Keratinocyte (primary cell): ENCODE measurements at regions not wholly inside any gene's neighbourhood (a gene's known extent, or its start where the extent isn't known, plus 50 kb on each side); places are given as distances from the start of the nearest gene placed in this dataset.

Experiments
- DNase-seq: peaks from one replicate; pipeline ENCODE4 v3.0.0-alpha.2; 2011; ENCODE audit warnings: low read depth, missing footprints, low spot score
- FAIRE-seq: peaks from 2 replicates; lab custom pipeline; 2011; peaks lifted over from hg19 to GRCh38; lab: Jason Lieb, UNC
- H2AFZ ChIP-seq: 2 replicates; pipeline ENCODE4 v1.6.0; 2012; ENCODE audit warnings: low read length, control low read depth, inconsistent platforms; ENCODE audit not compliant: control insufficient read depth
- H3K27ac ChIP-seq: 2 replicates; pipeline ENCODE4 v1.5.1; 2011; ENCODE audit warnings: low read length; ENCODE audit not compliant: control insufficient read depth, insufficient read depth
- H3K27me3 ChIP-seq: 3 replicates; pipeline ENCODE4 v1.6.0; 2011; ENCODE audit warnings: low read length; ENCODE audit not compliant: control insufficient read depth, insufficient read depth; ENCODE audit errors: extremely low read depth
- H3K36me3 ChIP-seq, 2 experiments: 2 replicates in 1 of 2; 3 replicates in 1 of 2; pipeline ENCODE4 v1.5.1; 2011; ENCODE audit warnings: low read length in 2 of 2, mild to moderate bottlenecking in 1 of 2; ENCODE audit not compliant: control insufficient read depth in 2 of 2, insufficient read depth in 2 of 2; ENCODE audit errors: extremely low read depth in 1 of 2
- H3K4me1 ChIP-seq: 3 replicates; pipeline ENCODE4 v1.5.1; 2011; ENCODE audit warnings: low read length; ENCODE audit not compliant: control insufficient read depth, insufficient read depth; ENCODE audit errors: extremely low read depth
- H3K4me2 ChIP-seq: 3 replicates; pipeline ENCODE4 v1.6.0; 2011; ENCODE audit warnings: low read depth, low read length; ENCODE audit not compliant: control insufficient read depth, insufficient read depth; ENCODE audit errors: extremely low read depth
- H3K4me3 ChIP-seq, 3 experiments: fragments of 200-600 bp in 1 of 3; sonication (generic) in 1 of 3; 2 replicates in 2 of 3; 3 replicates in 1 of 3; pipeline ENCODE4 v1.5.1; 2011 to 2016; ENCODE audit warnings: low read length in 3 of 3, mild to moderate bottlenecking in 3 of 3, control low read depth in 2 of 3, inconsistent platforms in 1 of 3, low read depth in 1 of 3, mixed read lengths in 1 of 3, mixed run types in 1 of 3, moderate library complexity in 1 of 3; ENCODE audit not compliant: control insufficient read depth in 2 of 3, insufficient read depth in 2 of 3; ENCODE audit errors: extremely low read depth in 1 of 3
- H3K79me2 ChIP-seq: 2 replicates; pipeline ENCODE4 v1.6.0; 2012; ENCODE audit warnings: low read length; ENCODE audit not compliant: control insufficient read depth, insufficient read depth
- H3K9ac ChIP-seq: 3 replicates; pipeline ENCODE4 v1.6.0; 2011; ENCODE audit warnings: low read length; ENCODE audit not compliant: control insufficient read depth, insufficient read depth; ENCODE audit errors: extremely low read depth
- H3K9me1 ChIP-seq: 3 replicates; pipeline ENCODE4 v1.6.0; 2011; ENCODE audit warnings: low read length; ENCODE audit not compliant: control insufficient read depth, insufficient read depth; ENCODE audit errors: extremely low read depth
- H3K9me3 ChIP-seq: 2 replicates; pipeline ENCODE4 v1.5.1; 2012; ENCODE audit warnings: low read depth, low read length; ENCODE audit not compliant: control insufficient read depth
- H4K20me1 ChIP-seq: 3 replicates; pipeline ENCODE4 v1.6.0; 2011; ENCODE audit warnings: low read length; ENCODE audit not compliant: control insufficient read depth, insufficient read depth; ENCODE audit errors: extremely low read depth
- CTCF ChIP-seq, 3 experiments: IDR thresholded peaks in 1 of 3; conservative IDR thresholded peaks in 1 of 3; optimal IDR thresholded peaks in 1 of 3; 2 replicates in 2 of 3; 3 replicates in 1 of 3; pipeline versions ENCODE3 to v1.5.1; 2011; ENCODE audit warnings: low read length in 3 of 3, mild to moderate bottlenecking in 3 of 3, moderate library complexity in 2 of 3, control low read depth in 1 of 3, inconsistent platforms in 1 of 3; ENCODE audit not compliant: insufficient read depth in 2 of 3; ENCODE audit errors: extremely low read depth in 1 of 3
- EZH2 ChIP-seq: IDR thresholded peaks from one replicate; pipeline ENCODE4 v1.6.1; 2012; ENCODE audit warnings: inconsistent platforms, mild to moderate bottlenecking, low read length, moderate library complexity
- dilution Hi-C: fragments of 300-500 bp; cut with MboI; formaldehyde crosslinking; loops from one replicate; pipeline ENCODE4 v1.7.0; 2020; ENCODE audit warnings: low sequenced_read_pairs; ENCODE audit not compliant: extremely low pct_ligation_motif_present

GRCh38 chr5:63685454-63685853 lies 276.8 kb downstream of the HTR1A start:
- Histone ChIP-seq H3K36me3 (no peaks in the 10 kb centered on the region), H3K79me2 (no peaks in the 10 kb centered on the region), H3K4me2 (no peak overlapping the region), H3K4me1 (no peaks in the 10 kb centered on the region), H3K9ac (no peak overlapping the region), H3K27ac (no peak overlapping the region), H4K20me1 (no peaks in the 10 kb centered on the region), H3K27me3 (no peaks in the 10 kb centered on the region), H3K9me3 (peaks cover 2% of the 10 kb centered on the region), H3K4me3 (no peak overlapping the region), H2AFZ (no peak overlapping the region), H3K9me1 (no peaks in the 10 kb centered on the region)
- no peak for FAIRE-seq
- TF ChIP-seq CTCF (optimal IDR thresholded peaks at IDR 0.05 in 1 of 3, IDR thresholded peaks at IDR 0.05 in 1 of 3, conservative IDR thresholded peaks at IDR 0.05 in 1 of 3; ENCODE audit: extremely low read depth in 1 of 3, insufficient read depth in 2 of 3, low read length in 3 of 3) = no peak
- no peak for TF ChIP-seq EZH2
- dilution Hi-C loops = no loop called here
- no peak for DNase-seq

GRCh38 chr5:63674881-63675280 lies 287.4 kb downstream of the HTR1A start:
- Histone ChIP-seq H3K79me2 (no peaks in the 10 kb centered on the region), H4K20me1 (no peaks in the 10 kb centered on the region), H3K4me3 (no peak overlapping the region), H3K9me1 (no peaks in the 10 kb centered on the region), H3K9me3 (no peaks in the 10 kb centered on the region), H3K27ac (no peak overlapping the region), H3K9ac (no peak overlapping the region), H3K4me1 (no peaks in the 10 kb centered on the region), H3K36me3 (no peaks in the 10 kb centered on the region), H2AFZ (no peak overlapping the region), H3K4me2 (no peak overlapping the region), H3K27me3 (no peaks in the 10 kb centered on the region)
- FAIRE-seq = no peak
- TF ChIP-seq CTCF (optimal IDR thresholded peaks at IDR 0.05 in 1 of 3, IDR thresholded peaks at IDR 0.05 in 1 of 3, conservative IDR thresholded peaks at IDR 0.05 in 1 of 3; ENCODE audit: extremely low read depth in 1 of 3, insufficient read depth in 2 of 3, low read length in 3 of 3) (no peak), EZH2 (no peak)
- no peak for DNase-seq
- dilution Hi-C loops = no loop called here
